ENCODE measurements at regions not wholly inside any gene's neighbourhood (a gene's known extent, or its start where the extent isn't known, plus 50 kb on each side); places are given as distances from the start of the nearest gene placed in this dataset.

GRCh38 chr14:98999345-98999744 is 272.7 kb downstream of the BCL11B start:
- H3K36me3 ChIP-seq (ENCODE audit: control insufficient read depth, insufficient read depth, low read length) = no peaks in the 10 kb centered on the region
- no peak overlapping the region for H3K4me3 ChIP-seq (ENCODE audit: low read length)
- no peaks in the 10 kb centered on the region for H3K9me3 ChIP-seq (ENCODE audit: control insufficient read depth, insufficient read depth, low read length)
- no peak overlapping the region for H3K27ac ChIP-seq (ENCODE audit: low read length)
- H3K27me3 ChIP-seq (ENCODE audit: control insufficient read depth, insufficient read depth, low read length) = no peaks in the 10 kb centered on the region
- no CpG with 5 or more reads among the region's 9 CpGs for WGBS (ENCODE audit: insufficient coverage, insufficient read length)
- H3K4me1 ChIP-seq (ENCODE audit: control insufficient read depth, insufficient read depth, low read length) = no peaks in the 10 kb centered on the region; the same call in 1 of the 2 replicates
- DNase-seq (ENCODE audit: low read depth, low spot score) = no peak

GRCh38 chr14:98999901-99000300 is 272.1 kb downstream of the BCL11B start:
- Histone ChIP-seq H3K27ac (ENCODE audit: low read length) (no peak overlapping the region), H3K9me3 (ENCODE audit: control insufficient read depth, insufficient read depth, low read length) (no peaks in the 10 kb centered on the region), H3K36me3 (ENCODE audit: control insufficient read depth, insufficient read depth, low read length) (no peaks in the 10 kb centered on the region), H3K27me3 (ENCODE audit: control insufficient read depth, insufficient read depth, low read length) (no peaks in the 10 kb centered on the region), H3K4me1 (ENCODE audit: control insufficient read depth, insufficient read depth, low read length) (no peaks in the 10 kb centered on the region; the same call in 1 of the 2 replicates), H3K4me3 (ENCODE audit: low read length) (no peak overlapping the region)
- no peak for DNase-seq (ENCODE audit: low read depth, low spot score)
- WGBS (ENCODE audit: insufficient coverage, insufficient read length) = no CpG with 5 or more reads among the region's 11 CpGs

GRCh38 chr14:99001241-99001640 is 270.8 kb downstream of the BCL11B start:
- Histone ChIP-seq H3K27ac (ENCODE audit: low read length) (no peak overlapping the region), H3K9me3 (ENCODE audit: control insufficient read depth, insufficient read depth, low read length) (no peaks in the 10 kb centered on the region), H3K36me3 (ENCODE audit: control insufficient read depth, insufficient read depth, low read length) (no peaks in the 10 kb centered on the region), H3K27me3 (ENCODE audit: control insufficient read depth, insufficient read depth, low read length) (no peaks in the 10 kb centered on the region), H3K4me3 (ENCODE audit: low read length) (no peak overlapping the region), H3K4me1 (ENCODE audit: control insufficient read depth, insufficient read depth, low read length) (no peaks in the 10 kb centered on the region; the same call in 1 of the 2 replicates)
- no CpG with 5 or more reads among the region's 7 CpGs for WGBS (ENCODE audit: insufficient coverage, insufficient read length)
- no peak for DNase-seq (ENCODE audit: low read depth, low spot score)

DNA sequence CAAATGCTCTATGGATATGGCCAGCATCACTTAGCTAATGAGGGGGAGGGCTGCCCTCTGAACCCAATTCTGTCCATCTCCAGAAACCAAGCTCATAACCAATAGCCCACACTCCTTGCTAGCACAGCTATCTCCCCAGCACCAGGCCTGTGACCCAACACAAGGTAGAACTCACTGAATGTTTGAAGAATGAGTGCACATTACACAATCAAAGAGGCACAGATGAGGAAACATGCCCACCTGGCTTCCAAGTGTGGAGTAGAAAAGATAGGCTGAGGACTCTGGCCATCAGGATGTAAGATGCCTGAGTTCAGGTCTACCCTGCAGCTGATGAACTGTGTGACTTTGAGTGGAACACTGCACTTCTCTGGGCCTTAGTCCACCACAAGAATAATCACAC is 268.4 kb downstream of the BCL11B start:
- Histone ChIP-seq H3K36me3 (ENCODE audit: control insufficient read depth, insufficient read depth, low read length) (no peaks in the 10 kb centered on the region), H3K4me1 (ENCODE audit: control insufficient read depth, insufficient read depth, low read length) (no peaks in the 10 kb centered on the region; the same call in 1 of the 2 replicates), H3K4me3 (ENCODE audit: low read length) (no peak overlapping the region), H3K9me3 (ENCODE audit: control insufficient read depth, insufficient read depth, low read length) (no peaks in the 10 kb centered on the region), H3K27me3 (ENCODE audit: control insufficient read depth, insufficient read depth, low read length) (no peaks in the 10 kb centered on the region), H3K27ac (ENCODE audit: low read length) (no peak overlapping the region)
- DNase-seq (ENCODE audit: low read depth, low spot score) = no peak

GRCh38 chr14:99004112-99004511 is 267.9 kb downstream of the BCL11B start:
- DNase-seq (ENCODE audit: low read depth, low spot score) = no peak
- Histone ChIP-seq H3K27ac (ENCODE audit: low read length) (no peak overlapping the region), H3K36me3 (ENCODE audit: control insufficient read depth, insufficient read depth, low read length) (no peaks in the 10 kb centered on the region), H3K9me3 (ENCODE audit: control insufficient read depth, insufficient read depth, low read length) (no peaks in the 10 kb centered on the region), H3K4me3 (ENCODE audit: low read length) (no peak overlapping the region), H3K27me3 (ENCODE audit: control insufficient read depth, insufficient read depth, low read length) (no peaks in the 10 kb centered on the region), H3K4me1 (ENCODE audit: control insufficient read depth, insufficient read depth, low read length) (no peaks in the 10 kb centered on the region; the same call in 1 of the 2 replicates)
- WGBS (ENCODE audit: insufficient coverage, insufficient read length) = no CpG with 5 or more reads among the region's 3 CpGs

DNA sequence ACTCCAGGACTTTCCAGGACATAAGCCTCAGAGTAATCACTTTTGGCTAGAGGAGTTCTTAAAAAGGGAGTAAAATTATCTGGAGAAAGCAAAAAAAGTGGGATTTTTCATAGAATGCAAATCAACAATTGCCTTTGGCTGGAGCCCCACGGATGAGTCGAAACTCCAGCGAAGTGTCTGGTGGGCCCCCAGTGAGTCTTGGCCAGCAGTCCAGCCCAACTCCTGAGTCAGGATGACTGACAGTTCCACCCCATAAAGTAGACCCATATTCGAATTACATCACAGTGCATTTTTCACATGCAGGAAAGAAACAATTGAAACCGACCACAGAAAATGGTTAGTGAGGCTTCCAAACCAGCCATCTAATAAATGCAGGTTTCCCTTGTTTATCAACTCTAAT is 265.7 kb downstream of the BCL11B start:
- Histone ChIP-seq H3K36me3 (ENCODE audit: control insufficient read depth, insufficient read depth, low read length) (no peaks in the 10 kb centered on the region), H3K4me1 (ENCODE audit: control insufficient read depth, insufficient read depth, low read length) (no peaks in the 10 kb centered on the region; the same call in 1 of the 2 replicates), H3K9me3 (ENCODE audit: control insufficient read depth, insufficient read depth, low read length) (no peaks in the 10 kb centered on the region), H3K4me3 (ENCODE audit: low read length) (no peak overlapping the region), H3K27ac (ENCODE audit: low read length) (no peak overlapping the region), H3K27me3 (ENCODE audit: control insufficient read depth, insufficient read depth, low read length) (no peaks in the 10 kb centered on the region)
- WGBS (ENCODE audit: insufficient coverage, insufficient read length) = no CpG with 5 or more reads among the region's 5 CpGs
- DNase-seq (ENCODE audit: low read depth, low spot score) = no peak

- no peaks in the 10 kb centered on the region for H3K9me3 ChIP-seq (ENCODE audit: control insufficient read depth, insufficient read depth, low read length)
- no peak for DNase-seq (ENCODE audit: low read depth, low spot score)
Measured at GRCh38 chr14:99007795-99008194, 264.2 kb downstream of the BCL11B start.

DNA sequence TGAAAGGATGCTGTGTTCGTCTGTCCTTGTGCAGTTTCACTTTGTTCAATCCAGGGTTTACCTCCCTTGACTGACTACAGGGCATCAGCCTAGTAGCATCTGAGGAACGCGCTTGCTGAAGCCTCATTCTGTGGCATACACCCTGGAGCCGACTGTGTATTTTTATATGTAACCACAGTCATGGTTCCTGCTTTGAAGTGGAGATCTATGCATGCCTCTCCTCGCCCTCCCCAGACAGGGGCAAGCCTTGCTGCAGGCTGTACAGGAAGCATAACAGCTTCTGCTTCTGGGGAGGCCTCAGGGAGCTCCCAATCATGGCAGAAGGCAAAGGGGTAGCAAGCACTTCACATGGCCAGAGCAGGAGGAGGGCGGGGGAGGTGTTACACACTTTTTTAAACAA is 262.1 kb downstream of the BCL11B start:
- no CpG with 5 or more reads among the region's 6 CpGs for WGBS (ENCODE audit: insufficient coverage, insufficient read length)
- no peaks in the 10 kb centered on the region for H3K9me3 ChIP-seq (ENCODE audit: control insufficient read depth, insufficient read depth, low read length)
- no peaks in the 10 kb centered on the region for H3K27me3 ChIP-seq (ENCODE audit: control insufficient read depth, insufficient read depth, low read length)
- no peaks in the 10 kb centered on the region; the same call in 1 of the 2 replicates for H3K4me1 ChIP-seq (ENCODE audit: control insufficient read depth, insufficient read depth, low read length)
- H3K4me3 ChIP-seq (ENCODE audit: low read length) = no peak overlapping the region
- H3K36me3 ChIP-seq (ENCODE audit: control insufficient read depth, insufficient read depth, low read length) = no peaks in the 10 kb centered on the region
- no peak for DNase-seq (ENCODE audit: low read depth, low spot score)
- H3K27ac ChIP-seq (ENCODE audit: low read length) = no peak overlapping the region

More at GRCh38 chr14:99007795-99008194, 264.2 kb downstream of the BCL11B start:
- 100% methylated on average over 5 of the region's 7 CpGs for WGBS (ENCODE audit: insufficient coverage, insufficient read length)
- Histone ChIP-seq H3K4me3 (ENCODE audit: low read length) (no peak overlapping the region), H3K27ac (ENCODE audit: low read length) (no peak overlapping the region), H3K36me3 (ENCODE audit: control insufficient read depth, insufficient read depth, low read length) (no peaks in the 10 kb centered on the region), H3K4me1 (ENCODE audit: control insufficient read depth, insufficient read depth, low read length) (no peaks in the 10 kb centered on the region; the same call in 1 of the 2 replicates), H3K27me3 (ENCODE audit: control insufficient read depth, insufficient read depth, low read length) (no peaks in the 10 kb centered on the region)

DNA sequence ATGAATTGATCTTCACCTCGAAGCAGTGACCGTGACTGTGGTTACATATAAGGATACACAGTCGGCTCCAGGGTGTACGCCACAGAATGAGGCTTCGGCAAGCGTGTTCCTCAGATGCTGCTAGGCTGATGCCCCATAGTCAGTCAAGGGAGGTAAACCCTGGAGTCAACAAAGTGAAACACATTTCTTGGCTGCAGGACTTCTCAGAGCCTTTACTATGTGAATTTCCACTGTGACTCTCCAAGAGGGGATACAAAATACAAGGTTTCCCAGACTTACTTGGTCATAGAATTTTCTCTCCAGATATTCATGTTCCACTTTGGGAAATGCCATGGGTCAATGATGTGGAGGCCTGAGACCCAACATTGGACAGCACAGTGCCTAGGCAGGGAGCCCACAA is 260.6 kb downstream of the BCL11B start:
- no peaks in the 10 kb centered on the region for H3K9me3 ChIP-seq (ENCODE audit: control insufficient read depth, insufficient read depth, low read length)
- H3K27me3 ChIP-seq (ENCODE audit: control insufficient read depth, insufficient read depth, low read length) = no peaks in the 10 kb centered on the region
- H3K36me3 ChIP-seq (ENCODE audit: control insufficient read depth, insufficient read depth, low read length) = no peaks in the 10 kb centered on the region
- no peak overlapping the region for H3K27ac ChIP-seq (ENCODE audit: low read length)
- H3K4me1 ChIP-seq (ENCODE audit: control insufficient read depth, insufficient read depth, low read length) = no peaks in the 10 kb centered on the region; the same call in 1 of the 2 replicates
- no CpG with 5 or more reads among the region's 6 CpGs for WGBS (ENCODE audit: insufficient coverage, insufficient read length)
- no peak overlapping the region for H3K4me3 ChIP-seq (ENCODE audit: low read length)
- DNase-seq (ENCODE audit: low read depth, low spot score) = no peak

- H3K9me3 ChIP-seq (ENCODE audit: control insufficient read depth, insufficient read depth, low read length) = no peaks in the 10 kb centered on the region
- WGBS (ENCODE audit: insufficient coverage, insufficient read length) = no CpG with 5 or more reads among the region's 12 CpGs
- H3K4me3 ChIP-seq (ENCODE audit: low read length) = no peak overlapping the region
- DNase-seq (ENCODE audit: low read depth, low spot score) = no peak
- H3K36me3 ChIP-seq (ENCODE audit: control insufficient read depth, insufficient read depth, low read length) = no peaks in the 10 kb centered on the region
- no peak overlapping the region for H3K27ac ChIP-seq (ENCODE audit: low read length)
- no peaks in the 10 kb centered on the region for H3K27me3 ChIP-seq (ENCODE audit: control insufficient read depth, insufficient read depth, low read length)
- no peaks in the 10 kb centered on the region for H3K4me1 ChIP-seq (ENCODE audit: control insufficient read depth, insufficient read depth, low read length)
Measured at GRCh38 chr14:99012703-99013102, 259.3 kb downstream of the BCL11B start.

GRCh38 chr14:99015833-99016232 is 256.2 kb downstream of the BCL11B start:
- no peak overlapping the region for H3K4me3 ChIP-seq (ENCODE audit: low read length)
- no peaks in the 10 kb centered on the region for H3K4me1 ChIP-seq (ENCODE audit: control insufficient read depth, insufficient read depth, low read length)
- no peaks in the 10 kb centered on the region for H3K9me3 ChIP-seq (ENCODE audit: control insufficient read depth, insufficient read depth, low read length)
- H3K36me3 ChIP-seq (ENCODE audit: control insufficient read depth, insufficient read depth, low read length) = no peaks in the 10 kb centered on the region
- H3K27ac ChIP-seq (ENCODE audit: low read length) = no peak overlapping the region
- no peak for DNase-seq (ENCODE audit: low read depth, low spot score)
- H3K27me3 ChIP-seq (ENCODE audit: control insufficient read depth, insufficient read depth, low read length) = no peaks in the 10 kb centered on the region
- no CpG with 5 or more reads among the region's 14 CpGs for WGBS (ENCODE audit: insufficient coverage, insufficient read length)
